Peyer's patch (tissue), 4 donors: ENCODE measurements at regions not wholly inside any gene's neighbourhood (a gene's known extent, or its start where the extent isn't known, plus 50 kb on each side); places are given as distances from the start of the nearest gene placed in this dataset.
"Not testable (repeated sequence)": the region's sequence is repeated elsewhere in the genome, so short reads cannot be mapped to it uniquely, and the experiment has no call there.

Experiments
- DNase-seq, 3 donors: peaks; one replicate each; pipeline ENCODE4 v3.0.0-alpha.2; 2017 to 2019
- H3K27ac ChIP-seq, 4 donors: fragments of 200-600 bp; sonication (generic); one replicate each; pipeline ENCODE4 v1.5.1; 2016 to 2019
- H3K27me3 ChIP-seq, 2 donors: fragments of 200-600 bp; sonication (generic); one replicate each; pipeline ENCODE4 v1.5.1; 2019
- H3K36me3 ChIP-seq, 3 donors: fragments of 200-600 bp; sonication (generic); one replicate each; pipeline ENCODE4 v1.5.1; 2016 to 2019
- H3K4me1 ChIP-seq, 4 donors: fragments of 200-600 bp; sonication (generic); one replicate each; pipeline ENCODE4 v1.5.1; 2016 to 2019
- H3K4me3 ChIP-seq, 4 donors: fragments of 200-600 bp; sonication (generic); 1 replicate in 3 of 4; 2 replicates in 1 of 4; pipeline ENCODE4 v1.5.1; 2016 to 2019; ENCODE audit warnings: mild to moderate bottlenecking in 1 of 4
- H3K9me3 ChIP-seq, 4 donors: fragments of 200-600 bp; sonication (generic); one replicate each; pipeline ENCODE4 v1.5.1; 2016 to 2019; ENCODE audit warnings: mild to moderate bottlenecking in 1 of 4
- POLR2A ChIP-seq, 2 donors: fragments of 450-650 bp; IDR thresholded peaks; one replicate each; pipeline ENCODE4 v1.5.1; 2017; ENCODE audit warnings: antibody characterized with exemption in 2 of 2, mild to moderate bottlenecking in 2 of 2, moderate library complexity in 2 of 2
- TF ChIP-seq, protein P1 (sequence below), 6 experiments: fragments of 450-650 bp in 4 of 6; fragments of 200-600 bp in 2 of 6; sonication (generic) in 1 of 6; IDR thresholded peaks; one replicate each; pipeline ENCODE4 v1.5.1; 2017 to 2019; ENCODE audit warnings: antibody characterized with exemption in 6 of 6, mild to moderate bottlenecking in 3 of 6, moderate library complexity in 1 of 6

- Histone ChIP-seq H3K27me3 (no peaks in the 10 kb centered on the region), H3K9me3 (no peaks in the 10 kb centered on the region), H3K4me3 (no peak overlapping the region), H3K4me1 (no peaks in the 10 kb centered on the region), H3K36me3 (no peaks in the 10 kb centered on the region), H3K27ac (no peak overlapping the region)
- TF ChIP-seq POLR2A (IDR thresholded peaks at IDR 0.05): no peak
- TF ChIP-seq, protein P1, sequence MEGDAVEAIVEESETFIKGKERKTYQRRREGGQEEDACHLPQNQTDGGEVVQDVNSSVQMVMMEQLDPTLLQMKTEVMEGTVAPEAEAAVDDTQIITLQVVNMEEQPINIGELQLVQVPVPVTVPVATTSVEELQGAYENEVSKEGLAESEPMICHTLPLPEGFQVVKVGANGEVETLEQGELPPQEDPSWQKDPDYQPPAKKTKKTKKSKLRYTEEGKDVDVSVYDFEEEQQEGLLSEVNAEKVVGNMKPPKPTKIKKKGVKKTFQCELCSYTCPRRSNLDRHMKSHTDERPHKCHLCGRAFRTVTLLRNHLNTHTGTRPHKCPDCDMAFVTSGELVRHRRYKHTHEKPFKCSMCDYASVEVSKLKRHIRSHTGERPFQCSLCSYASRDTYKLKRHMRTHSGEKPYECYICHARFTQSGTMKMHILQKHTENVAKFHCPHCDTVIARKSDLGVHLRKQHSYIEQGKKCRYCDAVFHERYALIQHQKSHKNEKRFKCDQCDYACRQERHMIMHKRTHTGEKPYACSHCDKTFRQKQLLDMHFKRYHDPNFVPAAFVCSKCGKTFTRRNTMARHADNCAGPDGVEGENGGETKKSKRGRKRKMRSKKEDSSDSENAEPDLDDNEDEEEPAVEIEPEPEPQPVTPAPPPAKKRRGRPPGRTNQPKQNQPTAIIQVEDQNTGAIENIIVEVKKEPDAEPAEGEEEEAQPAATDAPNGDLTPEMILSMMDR (IDR thresholded peaks at IDR 0.05): no peak
- no peak for DNase-seq
These were observed 595.2 kb upstream of the LCORL start for GRCh38 chr4:18616720-18617119.

GRCh38 chr4:18611026-18611425 is 589.5 kb upstream of the LCORL start:
- Histone ChIP-seq H3K27me3 (no peaks in the 10 kb centered on the region), H3K36me3 (no peaks in the 10 kb centered on the region), H3K27ac (no peak overlapping the region), H3K4me1 (no peaks in the 10 kb centered on the region), H3K4me3 (no peak overlapping the region), H3K9me3 (no peaks in the 10 kb centered on the region)
- TF ChIP-seq, protein P1 (IDR thresholded peaks at IDR 0.05): no peak
- no peak for TF ChIP-seq POLR2A (IDR thresholded peaks at IDR 0.05)
- DNase-seq: no peak

- Histone ChIP-seq H3K4me1 (no peaks in the 10 kb centered on the region), H3K9me3 (no peaks in the 10 kb centered on the region), H3K27me3 (no peaks in the 10 kb centered on the region), H3K4me3 (no peak overlapping the region), H3K36me3 (no peaks in the 10 kb centered on the region), H3K27ac (no peak overlapping the region)
- no peak for TF ChIP-seq POLR2A (IDR thresholded peaks at IDR 0.05)
- TF ChIP-seq, protein P1 (IDR thresholded peaks at IDR 0.05): no peak
- DNase-seq: no peak
These were observed 587.5 kb upstream of the LCORL start for GRCh38 chr4:18608908-18609533.

GRCh38 chr4:18602610-18603009 is 581.1 kb upstream of the LCORL start:
- DNase-seq, H3K4me1 ChIP-seq, H3K27me3 ChIP-seq, H3K4me3 ChIP-seq, H3K27ac ChIP-seq, H3K36me3 ChIP-seq, H3K9me3 ChIP-seq: not testable (repeated sequence)

DNA sequence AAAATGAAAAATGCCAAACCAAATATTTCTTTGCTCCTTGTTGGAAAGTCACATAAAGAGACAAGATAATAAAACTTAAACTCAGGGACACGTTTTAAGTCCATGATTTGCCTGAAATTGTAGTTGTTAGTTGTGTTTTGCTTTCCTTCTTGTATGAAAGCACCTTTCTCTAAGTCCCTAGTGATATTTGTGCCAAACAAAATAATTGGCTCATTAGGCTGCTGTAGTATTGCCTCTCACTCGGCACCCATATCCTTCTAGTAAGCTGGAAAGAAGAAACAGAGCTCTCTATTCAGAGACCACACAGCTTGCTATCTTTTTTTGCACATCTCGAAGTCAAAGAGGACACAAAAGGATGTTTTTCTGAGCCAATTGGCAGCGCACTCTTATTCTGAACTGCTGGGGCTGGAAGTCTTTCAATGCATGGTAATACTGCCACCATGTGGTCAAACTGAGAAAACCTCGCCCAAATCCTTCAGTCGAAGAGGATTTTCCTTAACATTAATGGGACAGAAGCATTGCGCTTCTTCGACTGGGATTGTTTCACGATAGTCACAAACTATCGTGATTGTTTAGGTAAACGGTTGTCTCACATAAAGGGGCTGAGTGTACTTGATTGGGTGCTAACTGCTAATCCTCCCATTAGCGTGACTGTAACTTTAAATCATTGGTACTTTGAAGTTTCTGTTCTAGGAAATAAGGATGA is 571.9 kb upstream of the LCORL start:
- no peak for TF ChIP-seq POLR2A (IDR thresholded peaks at IDR 0.05)
- TF ChIP-seq, protein P1 (IDR thresholded peaks at IDR 0.05): peak; percentile 42 to 89 (median 83)
- Histone ChIP-seq H3K27me3 (no peaks in the 10 kb centered on the region), H3K4me3 (no peak overlapping the region), H3K9me3 (no peaks in the 10 kb centered on the region), H3K27ac (no peak overlapping the region), H3K36me3 (no peaks in the 10 kb centered on the region), H3K4me1 (no peaks in the 10 kb centered on the region)
- peak in 2 of 3 donors; percentile 18 to 81 for DNase-seq

GRCh38 chr4:18582841-18583240 is 561.3 kb upstream of the LCORL start:
- H3K4me3 ChIP-seq: no peak overlapping the region
- no peak for TF ChIP-seq POLR2A (IDR thresholded peaks at IDR 0.05)
- TF ChIP-seq, protein P1 (IDR thresholded peaks at IDR 0.05): no peak
- no peaks in the 10 kb centered on the region for H3K4me1 ChIP-seq
- H3K36me3 ChIP-seq: no peaks in the 10 kb centered on the region
- no peaks in the 10 kb centered on the region for H3K9me3 ChIP-seq
- no peak for DNase-seq
- H3K27ac ChIP-seq: no peak overlapping the region
- H3K27me3 ChIP-seq: no peaks in the 10 kb centered on the region
